Adipocyte (in vitro differentiated cells): ENCODE measurements at regions not wholly inside any gene's neighbourhood (a gene's known extent, or its start where the extent isn't known, plus 50 kb on each side); places are given as distances from the start of the nearest gene placed in this dataset.
"Not testable (repeated sequence)": the region's sequence is repeated elsewhere in the genome, so short reads cannot be mapped to it uniquely, and the experiment has no call there.

Experiments
- DNase-seq: peaks from one replicate; pipeline ENCODE4 v3.0.0-alpha.2; 2015; ENCODE audit warnings: low read depth
- H3K27me3 ChIP-seq: replicated peaks from 2 replicates; pipeline ENCODE4 v1.7.0; 2013; ENCODE audit warnings: mild to moderate bottlenecking, low read length, moderate library complexity; ENCODE audit not compliant: control insufficient read depth, insufficient read depth
- H3K36me3 ChIP-seq: 2 replicates; pipeline ENCODE4 v1.7.0; 2013; ENCODE audit warnings: low read length, mild to moderate bottlenecking, moderate library complexity; ENCODE audit not compliant: control insufficient read depth, insufficient read depth, severe bottlenecking
- H3K4me1 ChIP-seq: 2 replicates; pipeline ENCODE4 v1.7.0; 2013; ENCODE audit warnings: mild to moderate bottlenecking, low read length, moderate library complexity; ENCODE audit not compliant: control insufficient read depth, insufficient read depth
- H3K4me3 ChIP-seq: 2 replicates; pipeline ENCODE4 v1.7.0; 2013; ENCODE audit warnings: mild to moderate bottlenecking, low read length, moderate library complexity
- H3K9ac ChIP-seq: 2 replicates; pipeline ENCODE4 v1.7.0; 2013; ENCODE audit warnings: mild to moderate bottlenecking, low read length, moderate library complexity
- H3K9me3 ChIP-seq: 2 replicates; pipeline ENCODE4 v1.7.0; 2013; ENCODE audit warnings: mild to moderate bottlenecking, low read length, moderate library complexity; ENCODE audit not compliant: control insufficient read depth

DNA sequence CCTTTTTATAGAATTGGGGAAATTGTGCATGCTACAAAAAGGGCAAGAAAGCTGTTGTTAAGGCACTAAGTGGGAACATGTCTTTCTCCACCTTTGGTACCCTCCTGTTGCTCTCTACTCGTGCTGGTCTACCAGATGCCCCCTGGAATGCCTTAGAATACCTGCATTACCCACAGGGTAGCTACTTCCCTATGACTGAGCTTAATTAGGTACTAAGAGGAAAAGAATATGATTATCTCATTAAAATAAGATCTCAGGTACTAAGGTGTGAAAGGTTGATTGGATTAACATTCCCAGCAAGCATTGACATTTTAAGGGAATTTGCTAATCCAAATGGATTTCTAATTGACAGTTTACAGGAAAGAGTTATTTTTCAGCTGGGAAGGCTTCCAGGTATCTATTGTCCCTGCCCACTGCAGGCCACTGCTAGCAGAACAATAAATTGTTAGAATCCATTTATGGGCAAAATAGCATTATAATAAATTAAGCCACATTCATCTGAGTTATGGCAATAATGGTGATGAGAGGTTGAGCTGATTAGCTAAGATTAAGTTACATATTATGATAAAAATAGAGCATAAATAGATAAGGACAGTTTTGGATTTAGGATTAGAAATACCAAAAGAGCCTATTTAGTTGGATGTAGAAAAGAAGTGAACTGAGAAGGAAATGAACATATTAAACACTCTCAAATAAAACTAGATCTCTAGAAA lies 67.8 kb upstream of the GRIP1 start:
- H3K9ac ChIP-seq, result no peak overlapping the region
- no peaks in the 10 kb centered on the region for H3K4me1 ChIP-seq
- no peaks in the 10 kb centered on the region for H3K9me3 ChIP-seq
- H3K27me3 ChIP-seq, result peaks cover 25% of the 10 kb centered on the region
- no peak for DNase-seq
- no peaks in the 10 kb centered on the region for H3K36me3 ChIP-seq
- H3K4me3 ChIP-seq, result no peak overlapping the region

DNA sequence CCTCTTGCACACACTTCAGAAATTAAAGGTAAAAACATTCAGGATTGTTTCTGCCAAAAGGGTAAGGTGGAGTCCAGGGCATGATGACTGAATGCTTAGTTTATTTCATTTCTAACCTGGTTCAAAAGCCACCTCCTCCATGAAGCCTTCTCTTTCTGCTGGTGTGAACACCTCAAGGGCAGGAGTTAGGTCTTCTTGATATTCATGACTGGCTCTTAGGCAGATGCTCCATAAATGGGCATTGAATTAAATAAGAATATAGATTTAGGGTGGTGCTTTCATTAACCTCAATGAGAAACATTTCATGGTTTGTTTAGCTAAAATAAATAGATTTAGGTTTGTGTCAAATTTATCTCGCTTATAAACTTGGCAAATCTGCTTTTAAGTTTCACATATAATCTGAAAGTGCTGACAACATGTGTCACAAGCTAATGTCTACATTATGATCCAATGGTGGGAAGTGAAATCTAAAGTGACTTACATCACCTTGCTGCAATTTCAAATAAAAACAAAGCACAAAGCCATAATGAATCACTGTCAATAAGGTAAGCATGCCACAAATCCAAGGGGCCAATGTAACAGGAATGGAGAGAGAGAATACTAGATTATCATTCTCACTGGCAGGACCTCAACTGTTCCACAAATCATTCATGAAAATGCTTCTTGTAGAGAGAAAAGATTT lies 72.7 kb upstream of the GRIP1 start:
- Histone ChIP-seq H3K9me3 (no peaks in the 10 kb centered on the region), H3K4me1 (no peaks in the 10 kb centered on the region), H3K27me3 (peaks cover 32% of the 10 kb centered on the region), H3K36me3 (no peaks in the 10 kb centered on the region), H3K4me3 (no peak overlapping the region), H3K9ac (no peak overlapping the region)
- DNase-seq, result no peak

DNA sequence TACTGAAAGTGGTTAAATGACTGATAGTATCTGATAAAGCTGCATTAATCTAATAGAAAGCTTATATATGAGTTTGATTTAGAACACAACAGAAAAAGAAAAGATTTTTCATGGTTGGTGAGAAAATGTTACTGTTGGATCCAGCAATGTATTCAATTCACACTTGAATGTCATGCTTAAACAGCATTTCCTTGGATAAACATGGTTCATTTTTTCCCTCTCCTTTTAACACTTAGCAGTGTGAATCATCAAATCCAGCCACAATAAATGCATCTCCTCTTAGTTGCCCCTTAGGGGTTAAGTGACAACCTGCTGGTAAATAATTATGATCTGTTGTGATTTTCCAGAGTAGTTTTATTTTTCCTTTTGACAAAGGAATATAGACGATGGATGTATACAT lies 74.9 kb upstream of the GRIP1 start:
- H3K27me3 ChIP-seq, result peaks cover 26% of the 10 kb centered on the region
- no peaks in the 10 kb centered on the region for H3K9me3 ChIP-seq
- no peak for DNase-seq
- no peaks in the 10 kb centered on the region for H3K4me1 ChIP-seq
- no peaks in the 10 kb centered on the region for H3K36me3 ChIP-seq
- no peak overlapping the region for H3K9ac ChIP-seq
- H3K4me3 ChIP-seq, result no peak overlapping the region

DNA sequence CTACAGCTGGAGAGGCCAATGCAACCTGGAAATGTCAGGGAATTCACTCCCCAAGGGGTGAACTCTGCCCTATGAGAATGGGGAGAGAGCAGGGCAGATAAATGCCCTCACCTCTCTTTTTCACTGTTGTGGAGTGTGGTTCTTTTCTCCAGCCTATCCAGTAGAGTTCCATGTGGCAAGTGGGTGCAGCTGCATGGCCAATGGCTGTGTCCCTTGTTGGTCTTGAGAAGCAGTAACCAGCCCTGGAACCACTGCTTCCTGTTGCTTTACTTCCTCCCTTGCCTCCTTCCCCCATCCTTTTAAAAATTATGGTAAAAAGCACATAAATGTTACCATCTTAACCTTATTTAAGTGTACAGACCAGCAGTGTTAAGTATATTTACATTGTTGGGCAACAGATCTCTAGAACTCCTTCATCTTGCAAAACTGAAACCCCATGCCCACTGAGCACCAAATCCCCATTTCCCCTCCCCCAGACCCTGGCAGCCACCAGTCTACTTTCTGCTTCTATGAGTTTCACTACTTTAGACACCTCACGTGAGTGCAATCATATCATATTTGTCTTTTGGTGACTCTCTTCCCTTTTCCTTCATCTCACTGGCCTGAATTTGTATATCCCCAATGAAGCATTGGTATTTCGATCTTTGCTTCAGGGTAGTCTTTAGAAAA lies 77.0 kb upstream of the GRIP1 start:
- DNase-seq, result no peak
- Histone ChIP-seq H3K9ac (no peak overlapping the region), H3K36me3 (no peaks in the 10 kb centered on the region), H3K9me3 (no peaks in the 10 kb centered on the region), H3K4me1 (no peaks in the 10 kb centered on the region), H3K4me3 (no peak overlapping the region), H3K27me3 (peaks cover 20% of the 10 kb centered on the region)

DNA sequence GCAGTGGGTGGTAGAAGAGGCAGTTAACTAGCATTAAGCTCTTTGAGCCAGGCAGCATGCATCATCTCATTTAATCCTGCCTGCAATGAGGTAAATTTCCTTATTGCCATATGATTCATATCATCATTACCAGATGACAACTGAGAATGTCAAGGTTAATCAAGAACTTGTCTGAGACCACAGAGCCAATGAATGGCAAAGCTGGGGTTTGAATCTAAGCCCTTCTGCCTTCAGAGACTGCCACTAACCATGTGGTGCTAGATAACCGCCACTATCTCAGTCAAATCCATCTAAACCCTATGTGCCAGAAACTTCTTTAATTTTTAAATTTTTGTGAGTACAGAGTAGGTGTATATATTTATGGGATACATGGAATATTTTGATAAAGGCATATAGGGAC lies 77.8 kb upstream of the GRIP1 start:
- H3K4me1 ChIP-seq, result no peaks in the 10 kb centered on the region
- H3K9ac ChIP-seq, result no peak overlapping the region
- no peak overlapping the region for H3K4me3 ChIP-seq
- no peaks in the 10 kb centered on the region for H3K9me3 ChIP-seq
- H3K27me3 ChIP-seq, result peaks cover 14% of the 10 kb centered on the region
- DNase-seq, result no peak
- H3K36me3 ChIP-seq, result no peaks in the 10 kb centered on the region

DNA sequence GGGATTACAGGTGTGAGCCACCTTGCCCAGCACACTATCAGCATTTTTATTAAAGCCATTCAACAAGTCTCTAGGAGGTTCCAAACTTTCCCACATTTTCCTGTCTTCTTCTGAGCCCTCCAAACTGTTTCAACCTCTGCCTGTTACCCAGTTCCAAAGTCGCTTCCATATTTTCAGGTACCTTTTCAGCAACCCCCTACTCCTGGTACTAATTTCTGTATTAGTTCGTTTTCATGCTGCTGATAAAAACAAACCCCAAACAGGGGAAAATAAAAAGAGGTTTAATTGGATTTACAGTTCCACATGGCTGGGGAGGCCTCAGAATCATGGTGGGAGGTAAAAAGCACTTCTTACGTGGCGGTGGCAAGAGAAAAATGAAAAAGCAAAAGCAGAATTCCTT lies 81.2 kb upstream of the GRIP1 start:
- H3K9ac ChIP-seq, H3K4me1 ChIP-seq, H3K4me3 ChIP-seq, DNase-seq, H3K9me3 ChIP-seq, H3K36me3 ChIP-seq: not testable (repeated sequence)
- peaks cover 27% of the 10 kb centered on the region for H3K27me3 ChIP-seq

DNA sequence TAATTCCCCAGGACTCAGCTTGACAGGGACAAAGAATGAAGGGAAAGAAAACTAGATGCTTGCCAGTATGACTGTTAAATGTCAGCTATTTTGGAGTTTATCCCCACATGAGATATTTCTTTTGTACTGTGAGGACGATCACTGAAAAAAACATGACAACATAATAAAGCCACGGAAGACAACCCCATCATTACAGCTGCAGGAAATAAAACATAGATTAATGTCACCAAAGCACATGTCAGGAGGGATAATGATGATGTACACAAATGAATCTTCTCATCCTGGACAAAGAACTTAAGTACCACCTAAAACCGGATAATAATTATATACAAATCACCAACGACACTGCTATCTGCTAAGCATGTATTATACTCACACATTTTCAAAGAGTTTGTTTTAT lies 84.6 kb upstream of the GRIP1 start:
- DNase-seq, result no peak
- no peak overlapping the region for H3K4me3 ChIP-seq
- H3K9me3 ChIP-seq, result no peaks in the 10 kb centered on the region
- H3K27me3 ChIP-seq, result peaks cover 29% of the 10 kb centered on the region
- no peak overlapping the region for H3K9ac ChIP-seq
- H3K36me3 ChIP-seq, result no peaks in the 10 kb centered on the region
- H3K4me1 ChIP-seq, result no peaks in the 10 kb centered on the region

DNA sequence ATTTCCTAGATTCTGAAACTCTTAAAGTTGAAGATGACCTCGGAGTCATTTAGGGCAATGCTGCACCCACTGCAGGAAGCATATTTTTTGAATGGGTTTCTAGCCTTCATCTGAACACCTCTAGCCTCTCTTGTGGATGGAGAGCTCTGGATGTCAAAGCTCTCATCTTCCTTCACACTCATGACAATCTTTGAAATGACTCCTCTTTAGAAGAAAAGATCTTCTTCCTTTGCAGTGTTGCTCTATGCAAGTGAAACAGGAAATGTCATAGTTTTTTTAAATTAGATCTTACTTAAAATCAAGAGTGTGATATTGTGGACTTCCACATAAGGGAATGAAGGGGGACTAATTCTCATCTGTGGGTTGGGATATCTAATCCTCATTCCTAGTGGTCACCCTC lies 86.3 kb upstream of the GRIP1 start:
- Histone ChIP-seq H3K36me3 (no peaks in the 10 kb centered on the region), H3K9ac (no peak overlapping the region), H3K27me3 (peaks cover 29% of the 10 kb centered on the region), H3K4me1 (no peaks in the 10 kb centered on the region), H3K9me3 (no peaks in the 10 kb centered on the region), H3K4me3 (no peak overlapping the region)
- no peak for DNase-seq

DNA sequence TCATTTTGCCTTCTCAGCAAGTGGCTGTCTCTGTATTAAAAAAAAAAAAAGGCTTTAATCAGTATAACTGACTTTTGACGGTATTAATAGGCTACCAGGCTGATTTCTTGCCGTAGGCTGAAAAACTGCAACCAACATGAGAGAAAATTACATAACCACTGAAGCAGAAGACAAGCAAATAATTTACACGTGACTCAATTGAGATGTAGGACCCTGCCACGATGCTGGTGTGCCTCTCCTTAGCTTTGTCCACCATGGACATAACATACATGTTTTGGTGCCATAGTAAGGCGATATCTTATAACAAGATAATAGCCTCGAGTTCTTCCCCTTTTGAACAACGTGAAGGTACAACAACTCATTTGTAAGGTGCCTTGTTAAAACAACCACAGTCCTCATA lies 88.7 kb upstream of the GRIP1 start:
- H3K27me3 ChIP-seq, result peaks cover 23% of the 10 kb centered on the region
- no peak for DNase-seq
- H3K9me3 ChIP-seq, result no peaks in the 10 kb centered on the region
- no peak overlapping the region for H3K9ac ChIP-seq
- no peaks in the 10 kb centered on the region for H3K36me3 ChIP-seq
- H3K4me1 ChIP-seq, result no peaks in the 10 kb centered on the region
- H3K4me3 ChIP-seq, result no peak overlapping the region

DNA sequence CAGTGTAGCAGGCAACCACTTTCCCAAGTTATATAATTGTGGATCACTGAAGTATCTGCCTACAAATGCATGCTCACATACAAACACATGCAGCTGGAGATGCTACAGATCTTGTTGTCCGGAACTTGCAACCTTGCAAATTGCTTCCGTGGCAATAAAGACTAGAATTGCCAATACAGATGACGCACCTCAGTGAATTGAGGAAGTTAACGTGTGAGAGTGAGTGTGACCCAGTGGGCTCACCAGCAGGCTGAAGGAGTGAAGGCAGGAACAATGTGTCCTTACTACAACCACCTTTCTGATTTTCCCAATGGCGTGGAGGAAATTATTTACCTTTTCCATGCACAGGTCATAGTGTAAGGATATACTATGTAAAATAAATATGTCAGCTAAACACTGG lies 89.4 kb upstream of the GRIP1 start:
- Histone ChIP-seq H3K36me3 (no peaks in the 10 kb centered on the region), H3K4me1 (no peaks in the 10 kb centered on the region), H3K27me3 (peaks cover 17% of the 10 kb centered on the region), H3K9me3 (no peaks in the 10 kb centered on the region), H3K9ac (no peak overlapping the region), H3K4me3 (no peak overlapping the region)
- no peak for DNase-seq

DNA sequence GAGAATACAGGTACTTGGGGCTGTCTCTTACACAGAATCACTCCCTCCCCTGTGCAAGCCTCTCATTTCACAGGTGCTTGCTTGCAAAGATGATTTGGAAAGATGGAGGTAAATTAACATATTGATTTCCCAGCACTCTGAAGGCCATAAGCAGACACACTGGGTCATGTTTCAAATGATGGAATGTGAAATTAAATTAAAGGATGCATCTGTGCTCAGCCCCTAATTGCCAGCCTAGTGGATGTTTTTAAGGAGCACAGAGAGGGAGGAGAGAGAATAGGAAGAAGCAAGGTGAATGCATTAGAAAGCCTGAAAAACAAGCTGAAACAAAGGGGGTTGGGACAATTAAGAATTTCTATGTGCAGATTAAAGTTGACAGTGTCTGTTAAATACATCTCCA lies 96.1 kb upstream of the GRIP1 start:
- Histone ChIP-seq H3K4me1 (no peaks in the 10 kb centered on the region), H3K36me3 (no peaks in the 10 kb centered on the region), H3K27me3 (peaks cover 4% of the 10 kb centered on the region), H3K4me3 (no peak overlapping the region), H3K9me3 (no peaks in the 10 kb centered on the region), H3K9ac (no peak overlapping the region)
- no peak for DNase-seq
